Activated naive CD8-positive, alpha-beta T cell (primary cell): ENCODE measurements at regions not wholly inside any gene's neighbourhood (a gene's known extent, or its start where the extent isn't known, plus 50 kb on each side); places are given as distances from the start of the nearest gene placed in this dataset.

ENCODE experiments used
- H3K27ac Mint-ChIP-seq: one replicate; pipeline ENCODE4 v1.8.0; 2021; ENCODE audit warnings: mixed read lengths
- H3K27me3 Mint-ChIP-seq: one replicate; pipeline ENCODE4 v1.8.0; 2021; ENCODE audit warnings: mixed read lengths
- H3K36me3 Mint-ChIP-seq: one replicate; pipeline ENCODE4 v1.8.0; 2021; ENCODE audit warnings: mixed read lengths
- H3K4me1 Mint-ChIP-seq: one replicate; pipeline ENCODE4 v1.8.0; 2021; ENCODE audit warnings: low read depth, mixed read lengths
- H3K4me3 Mint-ChIP-seq: one replicate; pipeline ENCODE4 v1.8.0; 2021; ENCODE audit warnings: mild to moderate bottlenecking, mixed read lengths
- H3K9me3 Mint-ChIP-seq: one replicate; pipeline ENCODE4 v1.8.0; 2021; ENCODE audit warnings: low read depth, mixed read lengths

GRCh38 chr7:11895337-11895736 lies 63.3 kb upstream of the THSD7A start:
- H3K27me3 Mint-ChIP-seq: no peaks in the 10 kb centered on the region
- H3K36me3 Mint-ChIP-seq: no peaks in the 10 kb centered on the region
- H3K4me1 Mint-ChIP-seq: no peaks in the 10 kb centered on the region
- no peaks in the 10 kb centered on the region for H3K9me3 Mint-ChIP-seq
- H3K27ac Mint-ChIP-seq: no peak overlapping the region
- H3K4me3 Mint-ChIP-seq: no peak overlapping the region

GRCh38 chr7:11896663-11897062 lies 64.7 kb upstream of the THSD7A start:
- H3K27me3 Mint-ChIP-seq: no peaks in the 10 kb centered on the region
- H3K4me1 Mint-ChIP-seq: no peaks in the 10 kb centered on the region
- no peak overlapping the region for H3K27ac Mint-ChIP-seq
- no peaks in the 10 kb centered on the region for H3K9me3 Mint-ChIP-seq
- H3K36me3 Mint-ChIP-seq: no peaks in the 10 kb centered on the region
- H3K4me3 Mint-ChIP-seq: no peak overlapping the region

GRCh38 chr7:11899247-11899646 lies 67.2 kb upstream of the THSD7A start:
- Mint-ChIP-seq H3K4me1 (no peaks in the 10 kb centered on the region), H3K9me3 (no peaks in the 10 kb centered on the region), H3K27ac (no peak overlapping the region), H3K27me3 (no peaks in the 10 kb centered on the region), H3K4me3 (no peak overlapping the region), H3K36me3 (no peaks in the 10 kb centered on the region)

- Mint-ChIP-seq H3K27ac (no peak overlapping the region), H3K4me3 (no peak overlapping the region), H3K4me1 (no peaks in the 10 kb centered on the region), H3K27me3 (no peaks in the 10 kb centered on the region), H3K9me3 (no peaks in the 10 kb centered on the region), H3K36me3 (no peaks in the 10 kb centered on the region)
Measured at GRCh38 chr7:11910253-11910652, 78.3 kb upstream of the THSD7A start.

GRCh38 chr7:11911900-11912299 lies 79.9 kb upstream of the THSD7A start:
- no peak overlapping the region for H3K27ac Mint-ChIP-seq
- H3K36me3 Mint-ChIP-seq: no peaks in the 10 kb centered on the region
- no peaks in the 10 kb centered on the region for H3K4me1 Mint-ChIP-seq
- H3K9me3 Mint-ChIP-seq: no peaks in the 10 kb centered on the region
- H3K4me3 Mint-ChIP-seq: no peak overlapping the region
- H3K27me3 Mint-ChIP-seq: no peaks in the 10 kb centered on the region

GRCh38 chr7:11914645-11915044 lies 82.6 kb upstream of the THSD7A start:
- Mint-ChIP-seq H3K36me3 (no peaks in the 10 kb centered on the region), H3K27ac (no peak overlapping the region), H3K27me3 (no peaks in the 10 kb centered on the region), H3K9me3 (no peaks in the 10 kb centered on the region), H3K4me3 (no peak overlapping the region), H3K4me1 (no peaks in the 10 kb centered on the region)

GRCh38 chr7:11923376-11923930 lies 91.5 kb upstream of the THSD7A start:
- Mint-ChIP-seq H3K36me3 (no peaks in the 10 kb centered on the region), H3K9me3 (peaks cover 3% of the 10 kb centered on the region), H3K4me1 (no peaks in the 10 kb centered on the region), H3K4me3 (no peak overlapping the region), H3K27me3 (no peaks in the 10 kb centered on the region), H3K27ac (no peak overlapping the region)

- Mint-ChIP-seq H3K27me3 (no peaks in the 10 kb centered on the region), H3K4me3 (no peak overlapping the region), H3K27ac (no peak overlapping the region), H3K36me3 (no peaks in the 10 kb centered on the region), H3K4me1 (no peaks in the 10 kb centered on the region), H3K9me3 (no peaks in the 10 kb centered on the region)
Measured at GRCh38 chr7:11931307-11931706, 99.3 kb upstream of the THSD7A start.

GRCh38 chr7:11934796-11935195 lies 102.8 kb upstream of the THSD7A start:
- no peak overlapping the region for H3K27ac Mint-ChIP-seq
- no peaks in the 10 kb centered on the region for H3K4me1 Mint-ChIP-seq
- H3K27me3 Mint-ChIP-seq: no peaks in the 10 kb centered on the region
- no peak overlapping the region for H3K4me3 Mint-ChIP-seq
- no peaks in the 10 kb centered on the region for H3K9me3 Mint-ChIP-seq
- H3K36me3 Mint-ChIP-seq: no peaks in the 10 kb centered on the region

GRCh38 chr7:11935905-11936304 lies 103.9 kb upstream of the THSD7A start:
- Mint-ChIP-seq H3K9me3 (no peaks in the 10 kb centered on the region), H3K4me1 (no peaks in the 10 kb centered on the region), H3K27ac (no peak overlapping the region), H3K4me3 (no peak overlapping the region), H3K36me3 (no peaks in the 10 kb centered on the region), H3K27me3 (no peaks in the 10 kb centered on the region)

- H3K36me3 Mint-ChIP-seq: no peaks in the 10 kb centered on the region
- H3K27me3 Mint-ChIP-seq: no peaks in the 10 kb centered on the region
- no peak overlapping the region for H3K4me3 Mint-ChIP-seq
- no peak overlapping the region for H3K27ac Mint-ChIP-seq
- no peaks in the 10 kb centered on the region for H3K9me3 Mint-ChIP-seq
- no peaks in the 10 kb centered on the region for H3K4me1 Mint-ChIP-seq
Measured at GRCh38 chr7:11946794-11947193, 114.8 kb upstream of the THSD7A start.

- no peaks in the 10 kb centered on the region for H3K9me3 Mint-ChIP-seq
- no peaks in the 10 kb centered on the region for H3K4me1 Mint-ChIP-seq
- H3K4me3 Mint-ChIP-seq: no peak overlapping the region
- no peaks in the 10 kb centered on the region for H3K36me3 Mint-ChIP-seq
- H3K27me3 Mint-ChIP-seq: no peaks in the 10 kb centered on the region
- no peak overlapping the region for H3K27ac Mint-ChIP-seq
Measured at GRCh38 chr7:11950281-11950680, 118.3 kb upstream of the THSD7A start.

GRCh38 chr7:11950942-11951341 lies 118.9 kb upstream of the THSD7A start:
- no peaks in the 10 kb centered on the region for H3K36me3 Mint-ChIP-seq
- H3K27me3 Mint-ChIP-seq: no peaks in the 10 kb centered on the region
- H3K27ac Mint-ChIP-seq: no peak overlapping the region
- H3K4me1 Mint-ChIP-seq: no peaks in the 10 kb centered on the region
- no peak overlapping the region for H3K4me3 Mint-ChIP-seq
- H3K9me3 Mint-ChIP-seq: no peaks in the 10 kb centered on the region

GRCh38 chr7:11951909-11952308 lies 119.9 kb upstream of the THSD7A start:
- no peak overlapping the region for H3K4me3 Mint-ChIP-seq

GRCh38 chr7:11952972-11953371 lies 121.0 kb upstream of the THSD7A start:
- Mint-ChIP-seq H3K27me3 (no peaks in the 10 kb centered on the region), H3K4me3 (no peak overlapping the region), H3K9me3 (no peaks in the 10 kb centered on the region), H3K27ac (no peak overlapping the region), H3K36me3 (no peaks in the 10 kb centered on the region), H3K4me1 (no peaks in the 10 kb centered on the region)

More at GRCh38 chr7:11951909-11952308, 119.9 kb upstream of the THSD7A start:
- Mint-ChIP-seq H3K4me1 (no peaks in the 10 kb centered on the region), H3K27me3 (no peaks in the 10 kb centered on the region), H3K27ac (no peak overlapping the region), H3K9me3 (no peaks in the 10 kb centered on the region), H3K36me3 (no peaks in the 10 kb centered on the region)

GRCh38 chr7:11956991-11957390 lies 125.0 kb upstream of the THSD7A start:
- no peak overlapping the region for H3K4me3 Mint-ChIP-seq
- no peaks in the 10 kb centered on the region for H3K27me3 Mint-ChIP-seq
- no peaks in the 10 kb centered on the region for H3K36me3 Mint-ChIP-seq
- no peaks in the 10 kb centered on the region for H3K9me3 Mint-ChIP-seq
- no peak overlapping the region for H3K27ac Mint-ChIP-seq
- no peaks in the 10 kb centered on the region for H3K4me1 Mint-ChIP-seq
